ENCODE measurements at regions not wholly inside any gene's neighbourhood (a gene's known extent, or its start where the extent isn't known, plus 50 kb on each side); places are given as distances from the start of the nearest gene placed in this dataset.

DNA sequence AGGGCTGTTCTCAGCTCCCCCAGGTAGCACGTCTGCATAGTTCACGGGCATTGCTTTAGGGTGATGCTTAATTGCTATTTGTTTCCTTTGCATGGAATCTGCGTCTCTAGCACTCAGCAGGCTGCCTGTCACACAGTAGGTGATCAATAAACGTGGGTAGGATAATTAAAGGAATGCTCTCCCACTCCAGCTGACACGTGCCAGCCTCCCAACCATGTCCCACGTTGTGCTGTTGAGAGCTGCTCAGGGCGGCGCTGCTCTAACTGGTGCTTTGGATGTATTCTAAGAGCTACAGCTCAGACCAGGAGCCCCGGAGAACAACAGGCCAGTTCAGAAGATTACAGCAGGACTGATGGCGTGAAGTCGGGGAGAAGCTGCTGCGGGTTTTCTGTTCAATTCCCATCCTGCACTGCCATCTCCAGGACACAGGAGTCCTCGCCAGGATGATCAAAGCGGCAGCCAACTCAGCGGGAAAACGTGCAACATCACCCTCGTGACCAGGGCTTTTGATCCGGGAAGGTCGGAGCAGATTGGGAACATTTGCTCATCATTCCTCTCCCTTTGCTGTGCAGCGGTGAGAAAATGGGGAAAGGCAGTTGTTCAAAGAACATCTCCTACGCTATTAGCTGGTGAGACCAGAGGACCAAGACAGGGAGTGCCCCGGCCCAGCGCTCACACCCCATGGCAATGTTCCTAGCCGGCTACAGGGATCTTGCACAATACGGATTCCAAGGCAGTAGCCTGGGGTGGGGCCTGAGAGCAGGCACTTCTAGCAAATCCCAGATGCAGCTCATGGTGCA, 50.5 kb upstream of the FOXK1 start:
- TF ChIP-seq CTCF (IDR thresholded peaks at IDR 0.05) (peak in 4 of 6 experiments; percentile 38 to 80 (median 76)), POLR2A (IDR thresholded peaks at IDR 0.05) (no peak)

All from Peyer's patch (tissue), 4 donors.